HG02970 (cell line): ENCODE measurements at regions not wholly inside any gene's neighbourhood (a gene's known extent, or its start where the extent isn't known, plus 50 kb on each side); places are given as distances from the start of the nearest gene placed in this dataset.

Source experiments
- ATAC-seq: cut with Tn5 transposase; IDR thresholded peaks from one replicate; pipeline ENCODE4 v1.9.1; 2021; ENCODE audit warnings: mild to moderate bottlenecking, moderate library complexity, moderate number of reproducible peaks; ENCODE audit not compliant: unreplicated experiment, low FRiP score

DNA sequence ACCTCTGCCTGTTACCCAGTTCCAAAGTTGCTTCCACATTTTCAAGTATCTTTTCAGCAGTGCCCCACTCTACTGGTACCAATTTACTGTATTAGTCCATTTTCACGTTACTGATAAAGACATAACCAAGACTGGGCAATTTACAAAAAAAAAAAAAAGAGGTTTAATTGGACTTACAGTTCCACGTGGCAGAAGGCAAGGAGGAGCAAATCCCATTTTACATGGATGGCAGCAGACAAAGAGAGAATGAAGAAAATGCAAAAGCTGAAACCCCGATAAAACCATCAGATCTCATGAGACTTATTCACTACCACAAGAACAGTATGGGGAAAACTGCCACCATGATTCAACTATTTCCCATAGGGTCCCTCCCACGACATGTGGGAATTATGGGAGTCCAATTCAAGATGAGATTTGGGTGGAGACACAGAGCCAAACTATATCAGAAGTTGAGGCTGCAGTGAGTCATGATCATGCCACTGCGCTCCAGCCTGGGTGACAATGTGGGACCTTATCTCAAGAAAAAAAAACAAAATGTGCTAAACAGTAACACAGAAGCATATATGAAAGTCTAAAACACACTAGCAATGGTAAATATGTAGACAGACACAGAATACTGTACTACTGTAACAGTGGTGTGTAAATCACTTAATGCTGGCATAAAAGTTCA lies 190.3 kb upstream of the ZC3H12C start:
- no peak for ATAC-seq

DNA sequence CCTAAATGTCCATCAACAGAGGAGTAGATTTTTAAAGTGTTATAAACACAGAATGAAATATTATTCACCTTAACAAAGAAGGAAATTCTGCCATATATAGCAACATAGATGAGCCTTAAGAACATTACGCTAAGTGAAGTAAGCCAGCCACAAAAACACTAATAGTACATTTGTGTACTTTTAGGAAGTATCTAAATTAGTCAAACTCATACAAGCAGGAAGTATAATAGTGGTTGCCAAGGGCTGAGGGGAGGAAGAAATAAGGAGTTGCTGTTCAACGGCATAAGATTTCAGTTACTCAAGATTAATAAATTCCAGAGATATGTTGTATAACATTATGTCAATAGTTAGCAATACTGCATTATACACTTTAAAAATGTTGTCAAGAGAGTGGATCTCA lies 181.7 kb upstream of the ZC3H12C start:
- ATAC-seq = no peak

- ATAC-seq = no peak
Observed at GRCh38 chr11:109914038-109914437, 179.2 kb upstream of the ZC3H12C start.

DNA sequence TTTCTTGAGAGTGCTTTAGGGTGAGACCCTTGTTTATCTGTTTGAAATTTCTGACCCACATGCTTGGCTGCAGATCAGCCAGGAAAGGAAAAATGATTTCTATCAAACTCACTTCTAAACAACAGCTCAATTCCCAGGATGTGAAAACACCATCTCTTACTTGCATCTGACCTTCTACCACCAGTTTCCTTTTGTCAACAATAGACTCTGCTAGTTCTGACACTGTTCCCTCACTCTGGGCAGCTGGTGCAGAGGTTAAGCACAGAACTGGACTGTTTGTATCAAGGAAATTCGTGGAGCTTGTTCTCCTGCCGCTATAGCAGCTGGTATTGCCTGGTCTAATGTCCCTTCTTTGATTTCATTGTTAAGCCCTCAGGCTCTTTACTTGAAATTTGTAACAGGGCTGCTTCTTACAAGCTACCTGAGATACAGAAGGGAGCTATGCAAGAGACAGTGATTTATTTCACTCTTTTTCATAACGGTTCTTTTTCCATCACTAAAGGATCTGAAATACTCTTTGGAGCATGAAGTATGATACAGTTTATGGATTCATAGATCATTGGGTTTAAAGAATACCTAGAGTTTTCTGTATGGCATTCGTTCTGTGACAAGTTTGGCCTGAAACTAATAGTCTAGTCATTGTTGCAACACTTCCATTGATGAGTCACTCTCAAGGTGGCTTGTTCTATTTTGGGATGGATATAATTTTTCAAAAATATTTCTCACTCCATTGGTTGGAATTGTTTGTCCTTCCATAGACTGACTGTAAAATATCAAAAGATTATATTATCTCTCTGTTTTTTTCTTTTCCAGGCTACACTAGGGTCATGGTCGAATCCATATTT lies 178.2 kb upstream of the ZC3H12C start:
- ATAC-seq = no peak

DNA sequence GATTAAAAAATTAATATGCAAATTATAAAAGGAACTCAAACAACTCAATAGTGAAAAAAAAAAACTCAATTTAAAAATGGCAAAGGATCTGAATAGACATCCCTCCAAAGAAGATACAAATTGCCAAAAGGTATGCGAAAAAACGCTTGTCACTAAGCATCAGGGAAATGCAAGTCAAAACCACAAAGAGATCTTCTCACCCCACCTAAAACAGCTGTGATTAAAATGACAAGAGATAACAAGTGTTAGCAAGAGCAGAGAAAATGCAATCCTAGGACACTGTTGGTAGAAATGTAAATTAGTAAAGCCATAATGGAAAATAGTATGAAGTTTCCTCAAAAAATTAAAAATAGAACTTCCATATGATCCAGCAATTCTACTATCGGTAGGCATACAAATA lies 166.3 kb upstream of the ZC3H12C start:
- ATAC-seq = no peak

- ATAC-seq = no peak
Observed at GRCh38 chr11:109929308-109929707, 163.9 kb upstream of the ZC3H12C start.

DNA sequence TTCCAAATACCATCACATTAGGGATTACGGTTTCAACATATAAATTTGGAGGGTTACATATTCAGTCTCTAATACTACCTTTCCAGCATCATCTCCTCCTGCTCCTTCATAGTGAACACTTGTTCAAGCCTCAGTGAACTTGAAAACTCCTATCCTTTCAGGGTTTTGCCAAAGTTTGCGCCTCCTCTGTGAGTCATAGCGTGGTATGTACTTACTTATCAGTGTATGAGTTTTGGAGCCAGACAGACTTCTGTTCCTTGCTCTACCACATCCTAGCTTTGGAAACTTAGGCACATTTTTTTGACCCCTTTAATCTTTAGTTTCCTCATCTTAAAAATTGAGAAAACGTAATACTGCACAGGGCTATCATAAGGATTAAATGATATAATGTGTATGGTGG lies 160.1 kb upstream of the ZC3H12C start:
- ATAC-seq = no peak

DNA sequence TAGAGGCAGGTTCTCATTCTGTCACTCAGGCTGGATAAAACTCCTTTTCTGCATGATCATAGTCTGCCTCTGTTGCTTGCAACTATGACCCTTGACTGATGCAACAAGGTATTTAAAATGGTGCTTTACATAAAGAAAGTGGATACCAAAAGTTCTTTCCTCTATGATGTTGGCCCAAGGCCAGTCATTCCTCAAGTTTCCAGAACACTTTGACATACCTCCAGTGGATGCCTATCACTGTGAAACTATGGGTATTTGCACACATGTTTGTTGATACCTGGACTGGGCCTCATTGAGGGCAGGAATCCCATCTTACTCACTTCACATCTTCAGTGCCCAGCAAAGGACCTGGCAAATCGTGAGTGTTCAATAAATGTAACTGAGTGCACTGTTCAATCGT lies 159.0 kb upstream of the ZC3H12C start:
- ATAC-seq = no peak

- ATAC-seq = no peak
Observed at GRCh38 chr11:109936661-109937180, 156.5 kb upstream of the ZC3H12C start.

DNA sequence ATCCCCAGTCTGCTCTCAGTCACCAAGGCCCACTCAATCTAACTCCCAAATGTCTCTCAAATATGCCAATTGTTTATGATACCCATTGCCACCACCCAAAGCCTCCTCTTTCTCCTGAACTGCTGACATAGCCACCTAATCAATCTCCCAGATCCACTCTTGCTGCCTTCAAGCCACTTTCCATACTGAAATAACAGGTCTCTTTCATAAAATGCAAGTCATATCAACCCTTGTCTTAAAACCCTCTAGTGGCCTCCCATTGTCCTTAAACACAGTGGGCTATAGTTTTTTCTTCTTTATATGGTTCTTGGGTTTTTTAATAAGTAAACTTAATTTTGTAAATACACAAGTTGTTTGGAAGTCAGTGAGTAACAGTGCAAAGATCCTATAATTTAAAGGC lies 155.2 kb upstream of the ZC3H12C start:
- no peak for ATAC-seq

GRCh38 chr11:109939166-109939810 lies 153.9 kb upstream of the ZC3H12C start:
- ATAC-seq = no peak

DNA sequence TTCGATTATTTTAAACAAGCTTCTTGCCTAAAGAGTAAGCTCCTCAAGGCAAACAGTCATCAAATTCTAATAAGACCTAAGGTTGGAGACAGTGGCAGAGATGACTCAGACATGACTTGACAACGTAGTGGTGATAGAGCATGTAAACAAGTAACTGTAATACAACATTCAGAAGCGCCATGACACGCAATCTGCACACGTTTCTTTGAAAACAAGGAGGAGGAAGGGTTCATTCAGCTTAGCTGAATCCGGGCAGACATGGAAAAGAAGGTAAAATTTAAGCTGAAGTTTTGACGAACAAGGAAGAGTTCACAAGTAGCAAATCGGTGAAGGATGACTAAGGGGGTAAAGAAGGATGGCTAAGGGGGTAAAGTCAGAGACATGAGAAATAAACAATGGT lies 152.4 kb upstream of the ZC3H12C start:
- ATAC-seq = no peak

DNA sequence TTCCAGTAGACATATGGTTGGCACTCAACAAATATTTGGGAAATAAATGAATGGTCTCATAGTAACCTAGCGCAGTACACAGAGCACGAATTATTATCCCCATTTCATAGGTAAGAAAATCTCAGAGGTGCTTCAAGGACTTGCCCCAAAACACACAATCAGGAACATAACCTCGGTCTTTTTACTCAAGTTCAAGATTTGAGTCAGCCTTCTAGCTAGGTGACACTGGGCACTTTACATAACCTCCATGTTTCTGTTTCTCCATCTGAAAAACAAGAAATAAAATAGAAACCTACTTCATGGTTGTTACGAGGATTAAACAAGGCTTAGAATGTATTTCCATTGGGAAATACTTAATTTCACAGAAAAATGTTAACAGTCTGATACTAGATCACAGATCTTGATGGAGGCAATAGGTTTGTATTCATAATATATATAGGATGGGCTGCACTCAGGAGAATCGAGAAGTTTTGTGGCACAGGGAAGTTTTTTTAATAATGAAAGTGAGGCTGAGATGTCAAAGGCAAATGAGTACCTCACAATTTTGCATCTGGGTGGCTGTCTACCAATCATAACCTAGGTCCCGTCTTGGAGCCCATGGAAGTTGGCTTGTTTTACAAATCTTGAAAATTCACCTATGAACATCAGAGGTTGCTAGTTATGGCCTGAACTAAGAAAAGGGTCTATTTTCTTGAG lies 147.4 kb upstream of the ZC3H12C start:
- ATAC-seq = peak; percentile 41

- peak; percentile 98 for ATAC-seq
Observed at GRCh38 chr11:109946322-109946846, 146.8 kb upstream of the ZC3H12C start.

DNA sequence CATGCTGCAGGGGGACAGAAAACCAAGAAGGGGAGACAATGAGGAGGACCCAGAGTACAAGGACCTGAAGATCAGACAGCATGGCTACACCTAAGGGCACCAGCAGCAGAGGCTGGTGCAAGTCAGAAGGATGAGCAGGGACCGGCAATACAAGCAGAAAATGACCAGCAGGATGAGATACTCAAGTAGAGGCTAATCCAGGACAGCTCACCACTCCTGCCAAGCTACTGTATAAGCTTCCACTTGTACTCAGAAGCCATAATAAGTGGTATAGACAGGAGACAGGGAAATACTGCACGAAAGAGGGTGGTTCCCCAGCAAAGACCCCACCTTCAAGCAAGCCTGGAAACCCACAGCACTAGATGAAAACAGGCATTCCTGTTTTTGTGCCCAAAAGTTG lies 138.7 kb upstream of the ZC3H12C start:
- ATAC-seq = no peak

DNA sequence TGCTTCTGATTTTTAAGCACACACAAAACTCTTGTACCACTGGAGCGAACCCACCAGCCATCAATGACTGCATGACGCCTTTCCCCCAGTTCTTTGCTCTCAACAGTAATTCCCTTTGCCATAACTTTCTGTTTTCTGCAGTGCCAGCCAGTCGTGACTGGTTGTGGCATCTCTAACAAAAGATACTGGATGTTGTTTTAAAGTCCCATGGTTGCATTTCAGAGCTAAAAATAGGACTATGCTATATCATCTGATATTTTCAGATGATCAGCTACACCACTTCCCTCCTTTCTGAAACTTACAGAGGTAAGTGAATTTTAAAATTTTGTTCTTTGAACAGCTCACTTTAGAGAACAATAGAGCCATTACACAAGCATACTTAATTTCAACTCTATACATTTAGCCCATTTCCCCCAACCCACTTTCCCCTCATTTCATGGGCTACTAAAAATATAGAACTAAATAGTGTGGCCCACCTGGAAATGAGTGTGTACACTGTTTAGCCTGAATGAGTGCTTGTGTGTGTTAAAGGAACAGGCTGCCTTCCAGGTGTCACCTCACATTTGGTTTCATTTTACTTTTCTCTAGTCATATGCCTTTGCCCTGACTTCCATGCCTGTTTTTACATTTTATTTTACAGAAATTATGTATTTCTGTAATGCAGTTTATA lies 136.9 kb upstream of the ZC3H12C start:
- peak; percentile 73 for ATAC-seq

DNA sequence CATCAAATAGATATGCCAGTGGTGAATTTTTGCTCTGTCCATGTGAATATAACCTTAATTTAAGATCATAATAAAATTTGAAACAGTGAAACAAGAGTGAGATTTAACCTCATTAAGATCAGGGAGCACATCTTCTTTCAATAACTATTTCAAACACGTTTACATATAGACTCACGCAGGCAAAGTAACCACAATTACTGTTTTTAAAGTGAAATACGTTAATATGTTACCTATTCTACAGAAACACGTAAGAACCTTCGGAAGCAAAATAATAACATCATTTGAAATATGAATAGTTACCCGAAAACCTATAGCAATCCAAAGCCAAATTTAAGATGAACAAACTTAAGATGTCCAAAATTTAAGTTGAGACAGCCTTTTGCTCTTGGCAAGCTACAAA lies 136.2 kb upstream of the ZC3H12C start:
- ATAC-seq = peak; percentile 49

- ATAC-seq = no peak
Observed at GRCh38 chr11:109957601-109958000, 135.6 kb upstream of the ZC3H12C start.

- ATAC-seq = no peak
Observed at GRCh38 chr11:109958131-109958820, 134.9 kb upstream of the ZC3H12C start.
